ENCODE measurements at regions not wholly inside any gene's neighbourhood (a gene's known extent, or its start where the extent isn't known, plus 50 kb on each side); places are given as distances from the start of the nearest gene placed in this dataset.
"Not testable (repeated sequence)": the region's sequence is repeated elsewhere in the genome, so short reads cannot be mapped to it uniquely, and the experiment has no call there.

GRCh38 chr20:30610751-30611150 lies 646.7 kb upstream of the DEFB115 start:
- Histone ChIP-seq H3K27me3 (no peaks in the 10 kb centered on the region), H3K27ac (no peak overlapping the region), H3K36me3 (no peaks in the 10 kb centered on the region), H3K4me3 (no peak overlapping the region), H3K9me3 (peaks cover 0 to 18% (median 0%) of the 10 kb centered on the region in 3 donors), H3K4me1 (no peaks in the 10 kb centered on the region)
- TF ChIP-seq POLR2A (IDR thresholded peaks at IDR 0.05) = no peak
- TF ChIP-seq, protein P1, sequence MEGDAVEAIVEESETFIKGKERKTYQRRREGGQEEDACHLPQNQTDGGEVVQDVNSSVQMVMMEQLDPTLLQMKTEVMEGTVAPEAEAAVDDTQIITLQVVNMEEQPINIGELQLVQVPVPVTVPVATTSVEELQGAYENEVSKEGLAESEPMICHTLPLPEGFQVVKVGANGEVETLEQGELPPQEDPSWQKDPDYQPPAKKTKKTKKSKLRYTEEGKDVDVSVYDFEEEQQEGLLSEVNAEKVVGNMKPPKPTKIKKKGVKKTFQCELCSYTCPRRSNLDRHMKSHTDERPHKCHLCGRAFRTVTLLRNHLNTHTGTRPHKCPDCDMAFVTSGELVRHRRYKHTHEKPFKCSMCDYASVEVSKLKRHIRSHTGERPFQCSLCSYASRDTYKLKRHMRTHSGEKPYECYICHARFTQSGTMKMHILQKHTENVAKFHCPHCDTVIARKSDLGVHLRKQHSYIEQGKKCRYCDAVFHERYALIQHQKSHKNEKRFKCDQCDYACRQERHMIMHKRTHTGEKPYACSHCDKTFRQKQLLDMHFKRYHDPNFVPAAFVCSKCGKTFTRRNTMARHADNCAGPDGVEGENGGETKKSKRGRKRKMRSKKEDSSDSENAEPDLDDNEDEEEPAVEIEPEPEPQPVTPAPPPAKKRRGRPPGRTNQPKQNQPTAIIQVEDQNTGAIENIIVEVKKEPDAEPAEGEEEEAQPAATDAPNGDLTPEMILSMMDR (IDR thresholded peaks at IDR 0.05) = no peak
- no peak for DNase-seq
- intact Hi-C loops (cut with DNase I) = no loop called here
- 74 to 82% methylated on average over 4 of the region's 4 CpGs for whole genome bisulfite sequencing, 2 donors

- H3K4me3 ChIP-seq = no peak overlapping the region
- no peak overlapping the region for H3K27ac ChIP-seq
- no peaks in the 10 kb centered on the region for H3K4me1 ChIP-seq
- no peaks in the 10 kb centered on the region for H3K36me3 ChIP-seq
- DNase-seq = no peak
- intact Hi-C loops (cut with DNase I) = no loop called here
- H3K9me3 ChIP-seq = peaks cover 0 to 13% (median 0%) of the 10 kb centered on the region in 3 donors
- no peaks in the 10 kb centered on the region for H3K27me3 ChIP-seq
- WGBS, 2 donors = 70 to 79% methylated on average over 8 to 13 of the region's 15 CpGs
- TF ChIP-seq POLR2A (IDR thresholded peaks at IDR 0.05) = no peak
- TF ChIP-seq, protein P1 (IDR thresholded peaks at IDR 0.05) = no peak
These were observed 646.1 kb upstream of the DEFB115 start for GRCh38 chr20:30611239-30611984.

DNA sequence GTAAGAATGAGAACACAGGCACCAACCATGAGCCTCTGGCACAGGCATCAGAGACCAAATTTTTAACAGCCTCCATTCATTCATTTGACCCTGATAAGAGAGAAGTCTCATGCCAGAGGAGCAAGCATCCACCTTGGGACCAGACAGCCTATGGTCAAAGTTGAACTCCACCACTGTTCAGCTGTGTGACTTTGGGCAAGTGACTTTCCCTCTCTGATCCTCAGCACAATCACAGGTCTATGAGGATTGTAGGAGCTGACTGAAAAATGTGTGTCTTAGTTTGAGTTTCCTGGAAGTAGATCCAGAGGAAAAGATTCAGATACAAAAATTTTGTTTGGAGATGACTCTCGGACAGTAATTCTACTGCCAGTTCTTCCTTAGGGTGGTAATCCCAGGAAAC lies 645.1 kb upstream of the DEFB115 start:
- Histone ChIP-seq H3K4me1 (no peaks in the 10 kb centered on the region), H3K9me3 (peaks cover 0 to 3% (median 0%) of the 10 kb centered on the region in 3 donors), H3K27ac (no peak overlapping the region), H3K36me3 (no peaks in the 10 kb centered on the region), H3K4me3 (no peak overlapping the region), H3K27me3 (no peaks in the 10 kb centered on the region)
- intact Hi-C loops (cut with DNase I) = no loop called here
- no peak for TF ChIP-seq POLR2A (IDR thresholded peaks at IDR 0.05)
- TF ChIP-seq, protein P1 (IDR thresholded peaks at IDR 0.05) = no peak
- DNase-seq = no peak
- WGBS, 2 donors = 62 to 63% methylated on average over 1 of the region's 1 CpG

DNA sequence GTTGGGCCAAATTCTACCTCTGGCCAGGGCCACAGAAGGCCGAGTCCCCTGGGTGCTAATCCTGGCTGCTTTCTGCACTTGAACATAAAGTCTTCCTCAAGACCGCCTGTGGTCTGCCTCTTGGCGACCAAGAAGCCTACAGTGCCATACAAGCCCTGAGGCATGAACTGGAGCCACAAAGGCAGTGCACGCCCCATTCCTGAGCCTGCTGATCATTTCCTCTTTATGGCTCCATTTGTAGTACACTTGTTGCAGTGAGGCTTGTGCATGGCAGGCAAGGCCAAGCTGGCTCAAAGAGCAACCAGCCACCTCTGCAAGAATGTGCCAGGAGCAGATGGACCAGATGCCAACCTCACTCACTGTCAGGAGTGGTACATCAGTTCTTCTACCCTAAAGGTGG lies 636.1 kb upstream of the DEFB115 start:
- H3K27me3 ChIP-seq; DNase-seq; intact Hi-C loops (cut with DNase I); H3K4me3 ChIP-seq; H3K36me3 ChIP-seq; H3K4me1 ChIP-seq; H3K27ac ChIP-seq; H3K9me3 ChIP-seq: not testable (repeated sequence)
- WGBS, 2 donors = 50 to 52% methylated on average over 1 to 3 of the region's 4 CpGs

- H3K27me3 ChIP-seq; H3K9me3 ChIP-seq; H3K27ac ChIP-seq; DNase-seq; H3K36me3 ChIP-seq; H3K4me3 ChIP-seq; intact Hi-C loops (cut with DNase I); H3K4me1 ChIP-seq: not testable (repeated sequence)
- WGBS, 2 donors = 59 to 63% methylated on average over 3 of the region's 3 CpGs
These were observed 633.2 kb upstream of the DEFB115 start for GRCh38 chr20:30624310-30624709.

- intact Hi-C loops (cut with DNase I); H3K4me3 ChIP-seq; H3K27me3 ChIP-seq; H3K27ac ChIP-seq; H3K36me3 ChIP-seq; H3K4me1 ChIP-seq; H3K9me3 ChIP-seq; DNase-seq: not testable (repeated sequence)
- WGBS, 2 donors = 60 to 65% methylated on average over 2 to 3 of the region's 7 CpGs
These were observed 628.1 kb upstream of the DEFB115 start for GRCh38 chr20:30629376-30629775.

DNA sequence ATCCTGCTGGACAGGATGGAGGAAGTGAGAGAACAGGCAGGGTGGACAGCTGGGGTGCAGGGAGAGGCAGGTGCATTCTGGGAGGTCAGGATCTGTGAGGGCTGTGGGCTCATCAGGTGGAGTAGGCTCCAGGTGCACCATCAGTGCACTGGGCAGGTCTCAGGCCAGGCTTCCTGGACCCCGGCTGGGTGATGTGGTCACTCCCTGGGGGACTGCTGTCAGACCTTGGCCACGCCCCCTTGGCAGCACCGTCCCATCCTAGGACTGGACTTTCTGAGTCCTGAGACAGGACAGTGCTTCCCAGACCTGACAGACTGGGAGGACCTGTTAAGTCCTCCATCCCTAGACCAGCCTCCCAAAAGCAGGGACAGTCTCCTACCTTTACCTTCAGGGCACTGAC lies 626.7 kb upstream of the DEFB115 start:
- H3K27ac ChIP-seq = no peak overlapping the region
- no peak overlapping the region for H3K4me3 ChIP-seq
- no CpG with 5 or more reads among the region's 3 CpGs for WGBS, 2 donors
- H3K4me1 ChIP-seq = no peaks in the 10 kb centered on the region
- H3K9me3 ChIP-seq = peaks cover 0 to 4% (median 0%) of the 10 kb centered on the region in 3 donors
- H3K36me3 ChIP-seq = no peaks in the 10 kb centered on the region
- H3K27me3 ChIP-seq = no peaks in the 10 kb centered on the region
- DNase-seq = no peak
- intact Hi-C loops (cut with DNase I) = no loop called here
- TF ChIP-seq POLR2A (IDR thresholded peaks at IDR 0.05) = no peak
- TF ChIP-seq, protein P1 (IDR thresholded peaks at IDR 0.05) = no peak

DNA sequence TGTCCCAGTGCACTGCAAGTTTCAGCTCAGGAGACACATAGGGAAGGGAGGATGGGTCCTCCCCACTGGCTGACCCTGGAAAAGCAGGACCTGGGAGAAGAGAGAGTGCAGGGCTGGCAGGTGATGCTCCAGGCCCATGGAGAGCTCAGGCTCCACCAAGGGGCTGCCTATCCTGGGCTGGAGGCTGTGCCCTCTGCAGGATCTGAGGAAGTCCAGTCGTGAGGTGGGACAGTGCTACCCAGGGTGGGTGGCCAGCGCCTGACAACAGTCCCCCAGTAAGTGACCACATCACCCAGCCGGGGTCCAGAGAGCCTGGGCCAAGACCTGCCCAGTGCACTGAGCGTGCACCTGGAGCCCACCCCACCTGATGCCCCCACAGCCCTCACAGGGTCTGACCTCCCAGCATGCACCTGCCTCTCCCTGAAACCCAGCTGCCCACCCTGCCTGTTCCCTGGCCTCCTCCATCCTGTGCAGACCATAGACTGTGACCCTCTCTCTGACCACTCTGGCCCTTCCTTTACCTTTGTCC lies 626.1 kb upstream of the DEFB115 start:
- H3K36me3 ChIP-seq; intact Hi-C loops (cut with DNase I); H3K9me3 ChIP-seq; H3K4me1 ChIP-seq; H3K27ac ChIP-seq; H3K27me3 ChIP-seq; H3K4me3 ChIP-seq; DNase-seq: not testable (repeated sequence)
- 0 to 20% methylated on average over 1 to 2 of the region's 4 CpGs for WGBS, 2 donors

DNA sequence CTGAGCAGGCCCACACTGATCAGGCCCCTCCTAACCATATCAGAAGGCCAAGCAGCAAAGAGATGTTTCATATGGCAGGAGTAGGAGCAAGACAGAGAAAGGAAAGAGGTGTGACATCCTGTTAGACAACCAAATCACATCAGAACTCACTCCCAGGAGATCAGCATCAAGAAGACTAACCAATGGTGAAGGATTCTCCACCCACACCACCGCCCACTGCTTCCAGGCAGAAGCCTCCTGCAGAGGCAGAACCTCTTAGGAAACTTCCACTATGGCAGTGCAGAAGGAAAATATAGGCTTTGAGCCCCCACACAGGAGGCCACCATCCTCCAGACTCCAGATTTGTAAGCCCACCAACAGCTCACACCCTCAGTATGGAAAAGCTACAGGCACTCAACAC lies 624.7 kb upstream of the DEFB115 start:
- H3K4me1 ChIP-seq; H3K27me3 ChIP-seq; DNase-seq; intact Hi-C loops (cut with DNase I); H3K27ac ChIP-seq; H3K36me3 ChIP-seq; H3K9me3 ChIP-seq; H3K4me3 ChIP-seq: not testable (repeated sequence)
- WGBS, 2 donors = 71 to 88% methylated on average over 1 of the region's 1 CpG
